ENCODE measurements at regions not wholly inside any gene's neighbourhood (a gene's known extent, or its start where the extent isn't known, plus 50 kb on each side); places are given as distances from the start of the nearest gene placed in this dataset.

DNA sequence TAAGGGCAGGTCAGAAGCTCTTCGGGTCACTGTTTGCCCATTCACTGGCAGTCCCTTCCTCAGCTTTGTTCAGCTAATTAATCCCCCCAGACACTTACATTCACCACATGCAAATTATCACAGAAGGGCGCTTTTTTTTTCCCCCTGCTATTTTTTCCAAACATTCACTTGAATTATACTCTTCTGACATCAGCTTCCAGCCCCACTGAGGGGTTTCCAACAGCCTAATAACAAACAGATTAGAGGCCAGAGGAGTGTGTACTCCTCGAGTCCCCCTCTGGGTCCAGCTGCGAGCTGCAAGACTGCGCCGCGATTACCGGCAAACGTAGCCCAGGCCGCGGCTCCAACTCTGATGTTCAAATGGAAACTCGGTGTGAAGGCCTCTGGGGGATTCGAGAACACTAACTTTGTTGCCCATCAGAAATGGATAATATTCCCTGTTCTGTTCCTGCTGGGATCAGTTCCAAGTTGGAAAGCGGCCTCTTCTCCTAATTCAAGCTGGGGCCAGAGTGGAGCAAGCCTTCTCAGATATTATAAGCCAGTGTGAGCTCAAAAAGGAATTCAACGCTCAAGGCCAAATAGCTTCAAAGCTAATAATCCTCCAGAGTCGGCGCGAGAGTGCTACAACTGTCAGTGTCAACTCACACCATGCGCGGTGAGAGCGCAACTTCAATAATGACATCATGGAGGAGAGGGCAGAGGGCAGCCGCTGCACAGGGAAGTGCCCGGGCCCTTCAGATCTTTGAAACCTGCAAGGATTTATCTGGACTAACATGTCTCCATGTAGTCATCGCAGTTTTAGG lies 560.8 kb downstream of the BNC2 start:
- no peaks in the 10 kb centered on the region; a peak in 1 of 5 replicates for H3K9me3 Mint-ChIP-seq
- Histone ChIP-seq H3T11ph (ENCODE audit: low read length) (no peak overlapping the region), H2BK12ac (ENCODE audit: insufficient read length, low read depth, low read length) (no peak overlapping the region), H4K91ac (ENCODE audit: insufficient read length, low read depth, low read length) (no peak overlapping the region), H3K9me3 (ENCODE audit: control insufficient read depth, low read depth, low read length) (no peaks in the 10 kb centered on the region), H3K27me3 (ENCODE audit: insufficient read depth, low read length) (no peaks in the 10 kb centered on the region), H3K23ac (ENCODE audit: insufficient read length, low read depth, low read length) (no peak overlapping the region), H4K8ac (replicated peaks; ENCODE audit: insufficient read length, low read depth, low read length) (no peak overlapping the region), H3K79me1 (ENCODE audit: insufficient read depth, low read depth, low read length, poor library complexity, severe bottlenecking) (no peaks in the 10 kb centered on the region), H4K20me1 (ENCODE audit: control insufficient read depth, insufficient read depth, insufficient read length) (no peaks in the 10 kb centered on the region), H3K79me2 (ENCODE audit: insufficient read depth, low read length) (no peaks in the 10 kb centered on the region), H2AK5ac (ENCODE audit: insufficient read length, low read length) (no peak overlapping the region), H3K27ac (ENCODE audit: insufficient read length, low read depth, low read length) (no peak overlapping the region), H3K23me2 (ENCODE audit: insufficient read length, low read depth, low read length, poor library complexity, severe bottlenecking) (no peaks in the 10 kb centered on the region), H2BK5ac (ENCODE audit: insufficient read length, low read length) (no peak overlapping the region), H2BK20ac (ENCODE audit: low read depth, low read length, poor library complexity, severe bottlenecking) (no peak overlapping the region), H3K56ac (ENCODE audit: insufficient read length, low read depth, low read length) (no peak overlapping the region), H2AFZ (ENCODE audit: low read length) (no peak overlapping the region), H2BK120ac (ENCODE audit: low read depth, low read length, poor library complexity, severe bottlenecking) (no peak overlapping the region), H2BK15ac (ENCODE audit: low read depth, low read length) (no peak overlapping the region), H3K18ac (ENCODE audit: insufficient read length, low read depth, low read length) (no peak overlapping the region), H3K4me1 (ENCODE audit: insufficient read depth, low read length) (no peaks in the 10 kb centered on the region; the same call in 1 of the 2 replicates), H3K4me2 (ENCODE audit: insufficient read depth, insufficient read length, low read length) (no peak overlapping the region), H3K14ac (ENCODE audit: insufficient read depth, low read length) (no peak overlapping the region), H4K5ac (ENCODE audit: insufficient read length, low read depth, low read length) (no peak overlapping the region), H3K4ac (ENCODE audit: low read depth, low read length) (no peak overlapping the region), H3K9ac (ENCODE audit: extremely low read depth, insufficient read length, low read length) (no peak overlapping the region)
- peak; percentile 22 for DNase-seq
- peaks cover 2% of the 10 kb centered on the region for H3K27me3 Mint-ChIP-seq (ENCODE audit: low read depth)
- peaks cover 18 to 25% of the 10 kb centered on the region in 2 experiments for H3K4me1 Mint-ChIP-seq
- TF ChIP-seq CTCF (conservative IDR thresholded peaks at IDR 0.05) = no peak
- WGBS (ENCODE audit: extremely low coverage, insufficient read length, low lambda C conversion rate) = no CpG with 5 or more reads among the region's 24 CpGs
- H3K27ac Mint-ChIP-seq = no peak overlapping the region
- H3K4me3 Mint-ChIP-seq = peak overlapping the region in 1 of 2 experiments; percentile 30; a peak in 1 of 5 replicates
- H3K36me3 Mint-ChIP-seq (ENCODE audit: insufficient read depth in 1 of 3, low read depth in 3 of 3) = no peaks in the 10 kb centered on the region
